Lower lobe of right lung (tissue), 2 donors: ENCODE measurements at regions not wholly inside any gene's neighbourhood (a gene's known extent, or its start where the extent isn't known, plus 50 kb on each side); places are given as distances from the start of the nearest gene placed in this dataset.

Experiments
- ATAC-seq, 2 donors: fragments of 200-7000 bp; cut with Tn5 transposase; one replicate each; pipeline ENCODE4 v1.9.1; 2020 to 2022; ENCODE audit warnings: mild to moderate bottlenecking in 2 of 2, moderate library complexity in 2 of 2
- DNase-seq: peaks from one replicate; pipeline ENCODE4 v3.0.0-alpha.2; 2020
- H3K27ac ChIP-seq: fragments of 200-600 bp; one replicate; pipeline ENCODE4 v1.8.0; 2022
- H3K27me3 ChIP-seq: fragments of 200-600 bp; one replicate; pipeline ENCODE4 v1.8.0; 2022; ENCODE audit warnings: low read depth
- H3K36me3 ChIP-seq: fragments of 200-600 bp; one replicate; pipeline ENCODE4 v1.8.0; 2022; ENCODE audit warnings: mild to moderate bottlenecking
- H3K4me1 ChIP-seq: fragments of 200-600 bp; one replicate; pipeline ENCODE4 v1.8.0; 2022
- H3K4me3 ChIP-seq: fragments of 200-600 bp; one replicate; pipeline ENCODE4 v1.8.0; 2022; ENCODE audit warnings: mild to moderate bottlenecking
- H3K9me3 ChIP-seq: fragments of 200-600 bp; one replicate; pipeline ENCODE4 v1.8.0; 2022
- intact Hi-C: fragments of 100-400 bp; cut with DNase I; formaldehyde crosslinking; loops from one replicate; pipeline ENCODE4 v1.11.0; 2022
- TF ChIP-seq, protein P1 (sequence below): fragments of 200-600 bp; IDR thresholded peaks from one replicate; pipeline ENCODE4 v1.8.0; 2022; ENCODE audit warnings: antibody characterized with exemption, mild to moderate bottlenecking
- donor health status: DM: no; HTN: yes; CAD: no; lungs with severe emphysema.

GRCh38 chr16:6153901-6154300 is 1056.3 kb upstream of the EEF2KMT start:
- no peak overlapping the region for H3K27ac ChIP-seq
- ATAC-seq (no peak), DNase-seq (no peak)
- intact Hi-C loops, result no loop called here
- no peak overlapping the region for H3K4me3 ChIP-seq
- no peaks in the 10 kb centered on the region for H3K4me1 ChIP-seq
- H3K27me3 ChIP-seq, result no peaks in the 10 kb centered on the region
- H3K36me3 ChIP-seq, result no peaks in the 10 kb centered on the region
- TF ChIP-seq, protein P1, sequence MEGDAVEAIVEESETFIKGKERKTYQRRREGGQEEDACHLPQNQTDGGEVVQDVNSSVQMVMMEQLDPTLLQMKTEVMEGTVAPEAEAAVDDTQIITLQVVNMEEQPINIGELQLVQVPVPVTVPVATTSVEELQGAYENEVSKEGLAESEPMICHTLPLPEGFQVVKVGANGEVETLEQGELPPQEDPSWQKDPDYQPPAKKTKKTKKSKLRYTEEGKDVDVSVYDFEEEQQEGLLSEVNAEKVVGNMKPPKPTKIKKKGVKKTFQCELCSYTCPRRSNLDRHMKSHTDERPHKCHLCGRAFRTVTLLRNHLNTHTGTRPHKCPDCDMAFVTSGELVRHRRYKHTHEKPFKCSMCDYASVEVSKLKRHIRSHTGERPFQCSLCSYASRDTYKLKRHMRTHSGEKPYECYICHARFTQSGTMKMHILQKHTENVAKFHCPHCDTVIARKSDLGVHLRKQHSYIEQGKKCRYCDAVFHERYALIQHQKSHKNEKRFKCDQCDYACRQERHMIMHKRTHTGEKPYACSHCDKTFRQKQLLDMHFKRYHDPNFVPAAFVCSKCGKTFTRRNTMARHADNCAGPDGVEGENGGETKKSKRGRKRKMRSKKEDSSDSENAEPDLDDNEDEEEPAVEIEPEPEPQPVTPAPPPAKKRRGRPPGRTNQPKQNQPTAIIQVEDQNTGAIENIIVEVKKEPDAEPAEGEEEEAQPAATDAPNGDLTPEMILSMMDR, result no peak
- no peaks in the 10 kb centered on the region for H3K9me3 ChIP-seq

- no peaks in the 10 kb centered on the region for H3K9me3 ChIP-seq
- H3K27me3 ChIP-seq, result no peaks in the 10 kb centered on the region
- ATAC-seq (no peak), DNase-seq (no peak)
- TF ChIP-seq, protein P1, result no peak
- H3K36me3 ChIP-seq, result no peaks in the 10 kb centered on the region
- H3K4me3 ChIP-seq, result no peak overlapping the region
- H3K4me1 ChIP-seq, result no peaks in the 10 kb centered on the region
- intact Hi-C loops, result no loop called here
- H3K27ac ChIP-seq, result no peak overlapping the region
These were observed 1051.4 kb upstream of the EEF2KMT start for GRCh38 chr16:6149031-6149430.

DNA sequence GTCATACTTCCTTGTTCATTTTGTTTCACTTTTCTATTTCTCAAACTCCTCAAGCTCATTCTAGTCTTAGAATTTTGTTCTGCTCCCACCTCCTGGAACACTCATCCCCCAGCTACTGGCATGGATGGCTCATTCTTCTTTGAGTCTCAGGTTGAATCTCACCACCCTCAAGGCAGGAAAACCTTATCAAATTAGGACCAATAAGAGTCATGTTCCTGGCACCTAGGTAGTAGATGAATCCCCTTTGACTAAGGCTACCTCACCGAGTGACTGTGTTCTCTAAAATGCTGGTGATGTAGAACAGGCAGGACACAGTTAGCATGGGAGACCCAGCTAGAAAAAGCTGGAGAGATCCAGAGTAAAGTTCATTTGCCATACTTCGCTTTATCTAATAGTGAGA is 1050.8 kb upstream of the EEF2KMT start:
- H3K4me1 ChIP-seq, result no peaks in the 10 kb centered on the region
- ATAC-seq (no peak), DNase-seq (no peak)
- intact Hi-C loops, result no loop called here
- no peaks in the 10 kb centered on the region for H3K36me3 ChIP-seq
- no peak overlapping the region for H3K27ac ChIP-seq
- H3K27me3 ChIP-seq, result no peaks in the 10 kb centered on the region
- no peaks in the 10 kb centered on the region for H3K9me3 ChIP-seq
- TF ChIP-seq, protein P1, result no peak
- H3K4me3 ChIP-seq, result no peak overlapping the region

- DNase-seq (no peak), ATAC-seq (no peak)
- H3K36me3 ChIP-seq, result no peaks in the 10 kb centered on the region
- intact Hi-C loops, result no loop called here
- no peaks in the 10 kb centered on the region for H3K9me3 ChIP-seq
- H3K27me3 ChIP-seq, result no peaks in the 10 kb centered on the region
- TF ChIP-seq, protein P1, result no peak
- no peak overlapping the region for H3K4me3 ChIP-seq
- no peak overlapping the region for H3K27ac ChIP-seq
- no peaks in the 10 kb centered on the region for H3K4me1 ChIP-seq
These were observed 1049.4 kb upstream of the EEF2KMT start for GRCh38 chr16:6146874-6147425.

DNA sequence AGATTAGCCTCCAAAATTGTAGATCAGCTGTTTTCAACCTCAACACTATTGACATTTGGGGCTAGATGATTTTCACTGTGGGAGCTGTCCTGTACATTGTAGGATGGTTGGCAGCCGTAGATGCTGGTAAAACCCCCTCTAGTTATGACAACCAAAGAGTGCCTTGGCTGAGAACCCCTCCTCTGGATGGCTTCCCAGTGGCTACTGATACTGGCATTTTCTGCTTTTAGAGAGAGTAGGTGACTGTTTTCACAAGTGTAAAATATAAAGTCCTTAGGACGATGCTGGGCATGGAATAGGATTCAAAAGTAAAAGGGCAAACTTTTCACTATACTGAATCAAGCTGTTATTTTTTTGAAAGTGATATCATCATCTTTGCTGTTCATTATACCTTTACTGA is 1048.8 kb upstream of the EEF2KMT start:
- intact Hi-C loops, result no loop called here
- H3K27me3 ChIP-seq, result no peaks in the 10 kb centered on the region
- H3K4me3 ChIP-seq, result no peak overlapping the region
- H3K4me1 ChIP-seq, result no peaks in the 10 kb centered on the region
- no peaks in the 10 kb centered on the region for H3K9me3 ChIP-seq
- DNase-seq (no peak), ATAC-seq (no peak)
- no peaks in the 10 kb centered on the region for H3K36me3 ChIP-seq
- no peak overlapping the region for H3K27ac ChIP-seq
- TF ChIP-seq, protein P1, result no peak

- no peaks in the 10 kb centered on the region for H3K4me1 ChIP-seq
- no peak overlapping the region for H3K27ac ChIP-seq
- no peak for DNase-seq
- no peaks in the 10 kb centered on the region for H3K27me3 ChIP-seq
- no peaks in the 10 kb centered on the region for H3K36me3 ChIP-seq
- H3K9me3 ChIP-seq, result no peaks in the 10 kb centered on the region
- no peak overlapping the region for H3K4me3 ChIP-seq
- intact Hi-C loops, result no loop called here
- no peak for ATAC-seq
- TF ChIP-seq, protein P1, result no peak
These were observed 1046.9 kb upstream of the EEF2KMT start for GRCh38 chr16:6144463-6144862.
